T-cell (primary cell): ENCODE measurements at regions not wholly inside any gene's neighbourhood (a gene's known extent, or its start where the extent isn't known, plus 50 kb on each side); places are given as distances from the start of the nearest gene placed in this dataset.

ENCODE experiments used
- ATAC-seq, 4 experiments: fragments of 200-7000 bp in 3 of 4; fragments of 150-1000 bp in 1 of 4; cut with Tn5 transposase; replicated peaks in 1 of 4; 1 replicate in 3 of 4; 2 replicates in 1 of 4; pipeline ENCODE4 v1.10.0; 2021; ENCODE audit warnings: moderate library complexity in 3 of 4, mild to moderate bottlenecking in 2 of 4, moderate number of reproducible peaks in 1 of 4
- CTCF ChIA-PET, 2 donors: fragments of 300-600 bp; sonication (Branson Sonifier 250); formaldehyde crosslinking; loops; one replicate each; lab custom pipeline; 2022; ENCODE audit warnings: antibody characterized with exemption in 2 of 2; lab: Charles Lee
- POLR2A ChIA-PET, 2 donors: fragments of 300-600 bp; sonication (Branson Sonifier 250); formaldehyde crosslinking; loops; one replicate each; lab custom pipeline; 2022; ENCODE audit warnings: antibody characterized with exemption in 2 of 2; lab: Charles Lee
- DNase-seq, 35 experiments: peaks; one replicate each; pipeline versions ENCODE4 v3.0.0 to v3.0.0-alpha.2; 2013 to 2023
- H3K27ac ChIP-seq: one replicate; pipeline ENCODE4 v1.5.1; 2013; ENCODE audit warnings: low read length
- H3K27me3 ChIP-seq, 2 experiments: replicated peaks in 1 of 2; 1 replicate in 1 of 2; 2 replicates in 1 of 2; pipeline versions ENCODE4 v1.6.1 to v1.7.0; 2013; ENCODE audit warnings: low read length in 1 of 2, mixed read lengths in 1 of 2; ENCODE audit not compliant: control insufficient read depth in 2 of 2, insufficient read depth in 2 of 2; ENCODE audit errors: extremely low read depth in 1 of 2
- H3K36me3 ChIP-seq, 2 donors: 1 replicate in 1 of 2; 2 replicates in 1 of 2; pipeline versions ENCODE4 v1.6.1 to v1.7.0; 2013; ENCODE audit warnings: low read length in 1 of 2; ENCODE audit not compliant: control insufficient read depth in 2 of 2, insufficient read depth in 1 of 2; ENCODE audit errors: extremely low read depth in 1 of 2
- H3K4me1 ChIP-seq, 2 experiments: 1 replicate in 1 of 2; 2 replicates in 1 of 2; pipeline versions ENCODE4 v1.6.1 to v1.7.0; 2013; ENCODE audit warnings: low read length in 2 of 2, mixed read lengths in 1 of 2; ENCODE audit not compliant: insufficient read depth in 2 of 2, control insufficient read depth in 1 of 2; ENCODE audit errors: extremely low read depth in 1 of 2
- H3K4me3 ChIP-seq, 2 donors: 1 replicate in 1 of 2; 2 replicates in 1 of 2; pipeline versions ENCODE4 v1.5.1 to v1.7.0; 2013; ENCODE audit warnings: mild to moderate bottlenecking in 2 of 2, low read length in 1 of 2, moderate library complexity in 1 of 2; ENCODE audit not compliant: control insufficient read depth in 1 of 2; ENCODE audit errors: extremely low read depth in 1 of 2
- H3K9me3 ChIP-seq: 2 replicates; pipeline ENCODE4 v1.7.0; 2013
- H3K27ac Mint-ChIP-seq, 2 donors: one replicate each; pipeline ENCODE4 v1.8.0; 2020 to 2021; ENCODE audit warnings: mild to moderate bottlenecking in 2 of 2, mixed read lengths in 2 of 2
- H3K27me3 Mint-ChIP-seq, 2 donors: one replicate each; pipeline ENCODE4 v1.8.0; 2021 to 2022; ENCODE audit warnings: mixed read lengths in 2 of 2
- H3K36me3 Mint-ChIP-seq: one replicate; pipeline ENCODE4 v1.8.0; 2021; ENCODE audit warnings: mixed read lengths
- H3K4me1 Mint-ChIP-seq, 3 donors: one replicate each; pipeline ENCODE4 v1.8.0; 2020 to 2022; ENCODE audit warnings: mixed read lengths in 3 of 3, mild to moderate bottlenecking in 1 of 3
- H3K4me3 Mint-ChIP-seq, 3 donors: one replicate each; pipeline ENCODE4 v1.8.0; 2020 to 2022; ENCODE audit warnings: mild to moderate bottlenecking in 3 of 3, mixed read lengths in 3 of 3, moderate library complexity in 3 of 3
- H3K9me3 Mint-ChIP-seq, 3 donors: one replicate each; pipeline ENCODE4 v1.8.0; 2020 to 2022; ENCODE audit warnings: mixed read lengths in 3 of 3
- WGBS: methylation state at CpG from one replicate; pipeline ENCODE4 v1.1.5; 2013; ENCODE audit warnings: missing lambda C conversion rate; ENCODE audit not compliant: insufficient coverage; 5-methylcytosine and 5-hydroxymethylcytosine counted together

GRCh38 chr20:16220826-16221225 is 352.4 kb downstream of the KIF16B start:
- peaks cover 6 to 13% (median 9%) of the 10 kb centered on the region in 3 donors for H3K9me3 Mint-ChIP-seq
- DNase-seq, result no peak
- WGBS, result no CpG with 5 or more reads among the region's 4 CpGs

GRCh38 chr20:16219182-16219581 is 354.1 kb downstream of the KIF16B start:
- no peaks in the 10 kb centered on the region for H3K4me1 ChIP-seq
- peaks cover 9 to 17% (median 10%) of the 10 kb centered on the region in 3 donors for H3K9me3 Mint-ChIP-seq
- H3K27ac ChIP-seq, result no peak overlapping the region
- CTCF ChIA-PET, result no interaction called here
- no peaks in the 10 kb centered on the region for H3K27me3 ChIP-seq
- POLR2A ChIA-PET, result no interaction called here
- no peaks in the 10 kb centered on the region for H3K36me3 ChIP-seq
- ATAC-seq (no peak), DNase-seq (no peak)
- H3K27ac Mint-ChIP-seq, result no peak overlapping the region
- no peaks in the 10 kb centered on the region for H3K36me3 Mint-ChIP-seq
- no peak overlapping the region for H3K4me3 ChIP-seq
- H3K9me3 ChIP-seq, result no peaks in the 10 kb centered on the region
- H3K4me1 Mint-ChIP-seq, result no peaks in the 10 kb centered on the region
- no peak overlapping the region for H3K4me3 Mint-ChIP-seq
- H3K27me3 Mint-ChIP-seq, result peaks cover 3 to 4% of the 10 kb centered on the region in 2 donors

More at GRCh38 chr20:16220826-16221225, 352.4 kb downstream of the KIF16B start:
- H3K27ac ChIP-seq, result no peak overlapping the region
- ChIA-PET CTCF (no interaction called here), POLR2A (no interaction called here)
- no peak for ATAC-seq
- H3K27me3 Mint-ChIP-seq, result peaks cover 3 to 4% of the 10 kb centered on the region in 2 donors
- H3K36me3 Mint-ChIP-seq, result no peaks in the 10 kb centered on the region
- no peaks in the 10 kb centered on the region for H3K36me3 ChIP-seq
- H3K4me3 Mint-ChIP-seq, result no peak overlapping the region
- H3K4me3 ChIP-seq, result no peak overlapping the region
- H3K27ac Mint-ChIP-seq, result no peak overlapping the region
- no peaks in the 10 kb centered on the region for H3K9me3 ChIP-seq
- H3K4me1 Mint-ChIP-seq, result no peaks in the 10 kb centered on the region
- no peaks in the 10 kb centered on the region for H3K4me1 ChIP-seq
- no peaks in the 10 kb centered on the region for H3K27me3 ChIP-seq

- Histone ChIP-seq H3K4me1 (no peaks in the 10 kb centered on the region), H3K27ac (no peak overlapping the region), H3K9me3 (no peaks in the 10 kb centered on the region), H3K27me3 (no peaks in the 10 kb centered on the region), H3K36me3 (no peaks in the 10 kb centered on the region), H3K4me3 (no peak overlapping the region)
- no peak overlapping the region for H3K4me3 Mint-ChIP-seq
- H3K4me1 Mint-ChIP-seq, result no peaks in the 10 kb centered on the region
- peaks cover 3 to 4% of the 10 kb centered on the region in 2 donors for H3K27me3 Mint-ChIP-seq
- 90% methylated on average over 3 of the region's 6 CpGs for WGBS
- H3K27ac Mint-ChIP-seq, result no peak overlapping the region
- ChIA-PET CTCF (no interaction called here), POLR2A (no interaction called here)
- no peak for DNase-seq
- H3K9me3 Mint-ChIP-seq, result peaks cover 9 to 17% (median 10%) of the 10 kb centered on the region in 3 donors
- no peaks in the 10 kb centered on the region for H3K36me3 Mint-ChIP-seq
- no peak for ATAC-seq
Observed at GRCh38 chr20:16216914-16217230, 356.4 kb downstream of the KIF16B start.

GRCh38 chr20:16216227-16216913 is 356.9 kb downstream of the KIF16B start:
- Histone ChIP-seq H3K36me3 (no peaks in the 10 kb centered on the region), H3K27me3 (no peaks in the 10 kb centered on the region), H3K27ac (no peak overlapping the region), H3K9me3 (no peaks in the 10 kb centered on the region), H3K4me1 (no peaks in the 10 kb centered on the region), H3K4me3 (no peak overlapping the region)
- no peaks in the 10 kb centered on the region for H3K4me1 Mint-ChIP-seq
- POLR2A ChIA-PET, result no interaction called here
- 85% methylated on average over 5 of the region's 10 CpGs for WGBS
- no peak overlapping the region for H3K4me3 Mint-ChIP-seq
- H3K27me3 Mint-ChIP-seq, result peaks cover 3 to 4% of the 10 kb centered on the region in 2 donors
- no peak overlapping the region for H3K27ac Mint-ChIP-seq
- ATAC-seq (no peak), DNase-seq (no peak)
- no peaks in the 10 kb centered on the region for H3K36me3 Mint-ChIP-seq
- H3K9me3 Mint-ChIP-seq, result peaks cover 9 to 17% (median 10%) of the 10 kb centered on the region in 3 donors
- CTCF ChIA-PET, result no interaction called here

- CTCF ChIA-PET, result no interaction called here
- Histone ChIP-seq H3K36me3 (no peaks in the 10 kb centered on the region), H3K27me3 (no peaks in the 10 kb centered on the region), H3K27ac (no peak overlapping the region), H3K4me3 (no peak overlapping the region), H3K4me1 (no peaks in the 10 kb centered on the region), H3K9me3 (no peaks in the 10 kb centered on the region)
- Mint-ChIP-seq H3K27ac (no peak overlapping the region), H3K27me3 (peaks cover 3 to 4% of the 10 kb centered on the region in 2 donors), H3K9me3 (peaks cover 2 to 11% (median 4%) of the 10 kb centered on the region in 3 donors), H3K36me3 (no peaks in the 10 kb centered on the region), H3K4me3 (no peak overlapping the region), H3K4me1 (no peaks in the 10 kb centered on the region)
- no peak for ATAC-seq
- no peak for DNase-seq
- 0% methylated on average over 1 of the region's 4 CpGs for WGBS
- POLR2A ChIA-PET, result no interaction called here
Observed at GRCh38 chr20:16215041-16215440, 358.2 kb downstream of the KIF16B start.

GRCh38 chr20:16212790-16213189 is 360.5 kb downstream of the KIF16B start:
- Histone ChIP-seq H3K27me3 (no peaks in the 10 kb centered on the region), H3K9me3 (no peaks in the 10 kb centered on the region), H3K36me3 (no peaks in the 10 kb centered on the region), H3K4me1 (no peaks in the 10 kb centered on the region), H3K4me3 (no peak overlapping the region), H3K27ac (no peak overlapping the region)
- ATAC-seq (no peak), DNase-seq (no peak)
- no peaks in the 10 kb centered on the region for H3K36me3 Mint-ChIP-seq
- H3K4me1 Mint-ChIP-seq, result no peaks in the 10 kb centered on the region
- CTCF ChIA-PET, result no interaction called here
- no CpG with 5 or more reads among the region's 6 CpGs for WGBS
- no peak overlapping the region for H3K4me3 Mint-ChIP-seq
- H3K27ac Mint-ChIP-seq, result no peak overlapping the region
- POLR2A ChIA-PET, result no interaction called here
- H3K9me3 Mint-ChIP-seq, result peaks cover 2 to 4% (median 4%) of the 10 kb centered on the region in 3 donors
- no peaks in the 10 kb centered on the region for H3K27me3 Mint-ChIP-seq

- Mint-ChIP-seq H3K9me3 (peaks cover 0 to 5% (median 3%) of the 10 kb centered on the region in 3 donors), H3K27ac (no peak overlapping the region), H3K4me1 (no peaks in the 10 kb centered on the region), H3K36me3 (no peaks in the 10 kb centered on the region), H3K27me3 (no peaks in the 10 kb centered on the region), H3K4me3 (no peak overlapping the region)
- Histone ChIP-seq H3K27ac (no peak overlapping the region), H3K9me3 (no peaks in the 10 kb centered on the region), H3K36me3 (no peaks in the 10 kb centered on the region), H3K27me3 (no peaks in the 10 kb centered on the region), H3K4me1 (no peaks in the 10 kb centered on the region), H3K4me3 (no peak overlapping the region)
- no peak for DNase-seq
- POLR2A ChIA-PET, result interaction anchor here in 1 of 2 donors (0.5 kb wide), 1 partner anchor 780 kb away, joined by 3 read pairs; no protein-coding TSS in a partner anchor
- CTCF ChIA-PET, result no interaction called here
- no peak for ATAC-seq
- no CpG with 5 or more reads among the region's 4 CpGs for WGBS
Observed at GRCh38 chr20:16209951-16210361, 363.3 kb downstream of the KIF16B start.
